Osteoblast (primary cell): ENCODE measurements at regions not wholly inside any gene's neighbourhood (a gene's known extent, or its start where the extent isn't known, plus 50 kb on each side); places are given as distances from the start of the nearest gene placed in this dataset.

Experiments used
- DNase-seq: peaks from one replicate; pipeline ENCODE4 v3.0.0; 2011; ENCODE audit warnings: low spot score, mixed read lengths; ENCODE audit not compliant: insufficient read length; ENCODE audit errors: missing footprints
- H2AFZ ChIP-seq: 2 replicates; pipeline ENCODE4 v1.6.0; 2011; ENCODE audit warnings: mild to moderate bottlenecking, low read length
- H3K27ac ChIP-seq: 2 replicates; pipeline ENCODE4 v1.5.1; 2011; ENCODE audit warnings: mild to moderate bottlenecking, low read depth, low read length, moderate library complexity
- H3K27me3 ChIP-seq: 2 replicates; pipeline ENCODE4 v1.6.0; 2012; ENCODE audit warnings: mild to moderate bottlenecking, control low read depth, inconsistent platforms, low read length, moderate library complexity; ENCODE audit not compliant: insufficient read depth
- H3K36me3 ChIP-seq: 2 replicates; pipeline ENCODE4 v1.5.1; 2011; ENCODE audit warnings: mild to moderate bottlenecking, low read length, control low read depth, moderate library complexity; ENCODE audit not compliant: insufficient read depth
- H3K4me1 ChIP-seq: 2 replicates; pipeline ENCODE4 v1.5.1; 2011; ENCODE audit warnings: mild to moderate bottlenecking, low read length, control low read depth, moderate library complexity; ENCODE audit not compliant: insufficient read depth
- H3K4me2 ChIP-seq: 2 replicates; pipeline ENCODE4 v1.6.0; 2011; ENCODE audit warnings: mild to moderate bottlenecking, low read length; ENCODE audit not compliant: insufficient read depth
- H3K4me3 ChIP-seq: fragments of 200-600 bp; sonication (generic); 3 replicates; pipeline ENCODE4 v1.5.1; 2012; ENCODE audit warnings: mild to moderate bottlenecking, low read length, inconsistent platforms; ENCODE audit not compliant: insufficient read depth
- H3K79me2 ChIP-seq: 2 replicates; pipeline ENCODE4 v1.6.0; 2012; ENCODE audit warnings: mild to moderate bottlenecking, low read length, control low read depth, inconsistent platforms; ENCODE audit not compliant: insufficient read depth
- H3K9me3 ChIP-seq: 2 replicates; pipeline ENCODE4 v1.5.1; 2011; ENCODE audit warnings: low read depth, low read length, control low read depth
- H4K20me1 ChIP-seq: 2 replicates; pipeline ENCODE4 v1.6.0; 2012; ENCODE audit warnings: mild to moderate bottlenecking, low read length, control low read depth; ENCODE audit not compliant: insufficient read depth
- CTCF ChIP-seq: IDR thresholded peaks from 2 replicates; pipeline ENCODE4 v1.5.1; 2011; ENCODE audit warnings: mild to moderate bottlenecking, low read depth, low read length, moderate library complexity; ENCODE audit errors: extremely low read depth

- Histone ChIP-seq H3K79me2 (no peaks in the 10 kb centered on the region), H3K4me1 (no peaks in the 10 kb centered on the region), H3K36me3 (no peaks in the 10 kb centered on the region), H4K20me1 (no peaks in the 10 kb centered on the region), H2AFZ (no peak overlapping the region), H3K27ac (no peak overlapping the region), H3K4me2 (no peak overlapping the region), H3K27me3 (no peaks in the 10 kb centered on the region), H3K4me3 (no peak overlapping the region), H3K9me3 (no peaks in the 10 kb centered on the region)
- DNase-seq = no peak
- no peak for TF ChIP-seq CTCF
Observed at GRCh38 chr13:86368924-86369323, 569.7 kb upstream of the SLITRK6 start.

- no peak overlapping the region for H3K4me2 ChIP-seq
- no peak for DNase-seq
- H3K79me2 ChIP-seq = no peaks in the 10 kb centered on the region
- H3K9me3 ChIP-seq = no peaks in the 10 kb centered on the region
- H4K20me1 ChIP-seq = no peaks in the 10 kb centered on the region
- H3K36me3 ChIP-seq = no peaks in the 10 kb centered on the region
- no peak overlapping the region for H3K4me3 ChIP-seq
- H3K4me1 ChIP-seq = no peaks in the 10 kb centered on the region
- no peak overlapping the region for H2AFZ ChIP-seq
- H3K27ac ChIP-seq = no peak overlapping the region
- H3K27me3 ChIP-seq = no peaks in the 10 kb centered on the region
- no peak for TF ChIP-seq CTCF
Observed at GRCh38 chr13:86377451-86377850, 578.2 kb upstream of the SLITRK6 start.

GRCh38 chr13:86378628-86379027 is 579.4 kb upstream of the SLITRK6 start:
- no peak overlapping the region for H3K4me2 ChIP-seq
- no peaks in the 10 kb centered on the region for H3K27me3 ChIP-seq
- no peaks in the 10 kb centered on the region for H3K36me3 ChIP-seq
- H4K20me1 ChIP-seq = no peaks in the 10 kb centered on the region
- peak; percentile 38 for DNase-seq
- H3K27ac ChIP-seq = no peak overlapping the region
- no peaks in the 10 kb centered on the region for H3K4me1 ChIP-seq
- no peaks in the 10 kb centered on the region for H3K9me3 ChIP-seq
- H3K79me2 ChIP-seq = no peaks in the 10 kb centered on the region
- no peak overlapping the region for H2AFZ ChIP-seq
- H3K4me3 ChIP-seq = no peak overlapping the region
- TF ChIP-seq CTCF = no peak

- H3K9me3 ChIP-seq = no peaks in the 10 kb centered on the region
- no peak for DNase-seq
Observed at GRCh38 chr13:86383151-86383550, 583.9 kb upstream of the SLITRK6 start.

More at GRCh38 chr13:86383151-86383550, 583.9 kb upstream of the SLITRK6 start:
- Histone ChIP-seq H4K20me1 (no peaks in the 10 kb centered on the region), H2AFZ (no peak overlapping the region), H3K4me3 (no peak overlapping the region), H3K27me3 (no peaks in the 10 kb centered on the region), H3K27ac (no peak overlapping the region), H3K79me2 (no peaks in the 10 kb centered on the region), H3K4me2 (no peak overlapping the region), H3K4me1 (no peaks in the 10 kb centered on the region), H3K36me3 (no peaks in the 10 kb centered on the region)
- TF ChIP-seq CTCF = no peak
